Adrenal gland (tissue), 9 donors: ENCODE measurements at regions not wholly inside any gene's neighbourhood (a gene's known extent, or its start where the extent isn't known, plus 50 kb on each side); places are given as distances from the start of the nearest gene placed in this dataset.

ENCODE experiments used
- DNase-seq, 7 donors: peaks; one replicate each; pipeline ENCODE4 v3.0.0-alpha.2; 2019 to 2020
- H3K27ac ChIP-seq, 5 donors: fragments of 200-600 bp; sonication (generic) in 4 of 5; 1 replicate in 3 of 5; 2 replicates in 2 of 5; pipeline versions ENCODE4 v1.5.1 to v1.8.0; 2016 to 2020; ENCODE audit warnings: mild to moderate bottlenecking in 1 of 5
- H3K27me3 ChIP-seq: fragments of 200-600 bp; 2 replicates; pipeline ENCODE4 v1.8.0; 2021
- H3K36me3 ChIP-seq, 2 donors: fragments of 200-600 bp; replicated peaks in 1 of 2; 1 replicate in 1 of 2; 2 replicates in 1 of 2; pipeline versions ENCODE4 v1.5.1 to v1.8.0; 2018 to 2022
- H3K4me1 ChIP-seq, 2 donors: fragments of 200-600 bp; replicated peaks in 1 of 2; 1 replicate in 1 of 2; 2 replicates in 1 of 2; pipeline versions ENCODE4 v1.5.1 to v1.8.0; 2018 to 2021
- H3K4me3 ChIP-seq, 4 donors: fragments of 200-600 bp; sonication (generic) in 3 of 4; one replicate each; pipeline ENCODE4 v1.5.1; 2016 to 2018
- H3K9me3 ChIP-seq, 3 donors: fragments of 200-600 bp; sonication (generic) in 1 of 3; replicated peaks in 1 of 3; 1 replicate in 2 of 3; 2 replicates in 1 of 3; pipeline versions ENCODE4 v1.5.1 to v1.8.0; 2016 to 2021
- POLR2A ChIP-seq, 2 donors: fragments of 450-650 bp; IDR thresholded peaks; one replicate each; pipeline ENCODE4 v1.6.1; 2017; ENCODE audit warnings: antibody characterized with exemption in 2 of 2, mild to moderate bottlenecking in 2 of 2, moderate library complexity in 1 of 2
- WGBS, 4 donors: extraction: QIAGEN DNeasy Blood & Tissue Kit in 2 of 4; methylation state at CpG; one replicate each; pipeline versions ENCODE4 v1.1.5 to v1.1.7; 2013 to 2017; 5-methylcytosine and 5-hydroxymethylcytosine counted together
- intact Hi-C, 2 donors: fragments of 100-400 bp; cut with DNase I; formaldehyde crosslinking; loops; one replicate each; pipeline versions ENCODE4 v1.14.1 to v1.15.0; 2022 to 2023
- TF ChIP-seq, protein P1 (sequence below), 6 experiments: fragments of 450-650 bp in 4 of 6; fragments of 200-600 bp in 2 of 6; sonication (generic) in 1 of 6; IDR thresholded peaks; 1 replicate in 5 of 6; 2 replicates in 1 of 6; pipeline versions ENCODE4 v1.5.1 to v1.8.0; 2016 to 2021; ENCODE audit warnings: antibody characterized with exemption in 6 of 6, mild to moderate bottlenecking in 2 of 6, moderate library complexity in 1 of 6
- donor health status: healthy with polysubstance abuse.
- donor health status: Bipolar disorder and iron deficiency.
- donor health status: DM: yes; HTN: yes; CAD: no.
- donor health status: DM: no; HTN: no; CAD: no.
- donor health status: DM: no; HTN: no; CAD: no.

DNA sequence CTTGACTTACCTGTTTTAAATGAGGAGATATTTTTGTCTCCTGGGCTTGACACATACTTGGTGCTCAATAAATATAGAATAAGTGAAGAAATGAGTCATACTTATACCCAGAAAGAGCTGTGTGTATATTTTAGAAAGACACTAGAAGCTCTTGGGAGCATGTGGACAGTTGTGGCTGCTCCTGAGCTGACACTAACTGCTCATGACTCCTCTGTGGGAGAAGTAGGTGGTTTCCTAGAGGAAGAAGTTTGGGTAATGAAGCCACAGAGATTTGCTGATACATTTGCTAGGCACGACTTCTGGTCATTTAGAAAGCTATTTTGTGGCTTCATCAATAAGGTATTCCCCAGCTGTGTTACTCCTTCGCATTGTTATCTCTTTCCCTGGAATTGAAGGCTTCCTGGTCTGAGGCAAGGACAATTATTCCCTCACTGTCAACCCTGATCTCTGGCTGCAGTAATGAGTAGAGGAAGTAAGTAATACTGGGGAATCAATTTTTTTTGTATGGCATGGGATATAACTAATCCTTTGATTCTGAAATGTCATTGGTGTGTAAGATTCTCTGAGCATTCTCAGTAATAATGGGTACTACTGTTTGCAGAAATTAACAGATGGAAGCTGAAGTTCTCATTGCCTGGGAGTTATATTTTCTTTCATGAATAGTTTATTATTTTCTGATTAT is 79.6 kb upstream of the DCBLD2 start:
- Histone ChIP-seq H3K36me3 (no peaks in the 10 kb centered on the region), H3K27ac (no peak overlapping the region), H3K4me1 (no peaks in the 10 kb centered on the region), H3K9me3 (no peaks in the 10 kb centered on the region), H3K27me3 (no peaks in the 10 kb centered on the region), H3K4me3 (no peak overlapping the region)
- DNase-seq: no peak
- intact Hi-C loops: no loop called here
- WGBS, 4 donors: 27 to 40% (median 34%) methylated on average over 2 of the region's 2 CpGs
- TF ChIP-seq, protein P1, sequence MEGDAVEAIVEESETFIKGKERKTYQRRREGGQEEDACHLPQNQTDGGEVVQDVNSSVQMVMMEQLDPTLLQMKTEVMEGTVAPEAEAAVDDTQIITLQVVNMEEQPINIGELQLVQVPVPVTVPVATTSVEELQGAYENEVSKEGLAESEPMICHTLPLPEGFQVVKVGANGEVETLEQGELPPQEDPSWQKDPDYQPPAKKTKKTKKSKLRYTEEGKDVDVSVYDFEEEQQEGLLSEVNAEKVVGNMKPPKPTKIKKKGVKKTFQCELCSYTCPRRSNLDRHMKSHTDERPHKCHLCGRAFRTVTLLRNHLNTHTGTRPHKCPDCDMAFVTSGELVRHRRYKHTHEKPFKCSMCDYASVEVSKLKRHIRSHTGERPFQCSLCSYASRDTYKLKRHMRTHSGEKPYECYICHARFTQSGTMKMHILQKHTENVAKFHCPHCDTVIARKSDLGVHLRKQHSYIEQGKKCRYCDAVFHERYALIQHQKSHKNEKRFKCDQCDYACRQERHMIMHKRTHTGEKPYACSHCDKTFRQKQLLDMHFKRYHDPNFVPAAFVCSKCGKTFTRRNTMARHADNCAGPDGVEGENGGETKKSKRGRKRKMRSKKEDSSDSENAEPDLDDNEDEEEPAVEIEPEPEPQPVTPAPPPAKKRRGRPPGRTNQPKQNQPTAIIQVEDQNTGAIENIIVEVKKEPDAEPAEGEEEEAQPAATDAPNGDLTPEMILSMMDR (IDR thresholded peaks at IDR 0.05): no peak
- no peak for TF ChIP-seq POLR2A (IDR thresholded peaks at IDR 0.05)

DNA sequence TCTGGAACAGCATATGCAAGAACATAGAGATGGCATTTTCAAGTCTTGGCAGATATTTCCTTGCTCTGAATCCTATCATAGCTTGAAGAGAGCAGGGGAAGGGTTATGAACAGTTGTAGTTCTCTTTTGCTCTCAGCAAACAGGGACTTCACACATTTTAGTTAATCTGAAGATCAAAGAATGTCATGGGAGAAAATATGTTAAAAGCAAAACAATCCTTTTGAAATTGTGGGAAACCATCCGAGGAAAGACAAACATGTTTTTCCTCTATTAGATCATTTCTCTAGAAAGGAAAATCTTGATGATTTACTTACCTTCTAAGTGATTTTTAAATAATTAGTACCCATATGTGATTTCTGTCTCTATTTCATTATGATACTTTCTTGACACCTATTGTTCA is 77.8 kb upstream of the DCBLD2 start:
- H3K9me3 ChIP-seq: no peaks in the 10 kb centered on the region
- WGBS, 4 donors: 67 to 76% (median 68%) methylated on average over 1 of the region's 1 CpG
- intact Hi-C loops: no loop called here
- no peaks in the 10 kb centered on the region for H3K36me3 ChIP-seq
- DNase-seq: no peak
- no peak for TF ChIP-seq POLR2A (IDR thresholded peaks at IDR 0.05)
- TF ChIP-seq, protein P1 (IDR thresholded peaks at IDR 0.05): no peak
- no peak overlapping the region for H3K4me3 ChIP-seq
- no peaks in the 10 kb centered on the region for H3K4me1 ChIP-seq
- H3K27me3 ChIP-seq: no peaks in the 10 kb centered on the region
- H3K27ac ChIP-seq: no peak overlapping the region

DNA sequence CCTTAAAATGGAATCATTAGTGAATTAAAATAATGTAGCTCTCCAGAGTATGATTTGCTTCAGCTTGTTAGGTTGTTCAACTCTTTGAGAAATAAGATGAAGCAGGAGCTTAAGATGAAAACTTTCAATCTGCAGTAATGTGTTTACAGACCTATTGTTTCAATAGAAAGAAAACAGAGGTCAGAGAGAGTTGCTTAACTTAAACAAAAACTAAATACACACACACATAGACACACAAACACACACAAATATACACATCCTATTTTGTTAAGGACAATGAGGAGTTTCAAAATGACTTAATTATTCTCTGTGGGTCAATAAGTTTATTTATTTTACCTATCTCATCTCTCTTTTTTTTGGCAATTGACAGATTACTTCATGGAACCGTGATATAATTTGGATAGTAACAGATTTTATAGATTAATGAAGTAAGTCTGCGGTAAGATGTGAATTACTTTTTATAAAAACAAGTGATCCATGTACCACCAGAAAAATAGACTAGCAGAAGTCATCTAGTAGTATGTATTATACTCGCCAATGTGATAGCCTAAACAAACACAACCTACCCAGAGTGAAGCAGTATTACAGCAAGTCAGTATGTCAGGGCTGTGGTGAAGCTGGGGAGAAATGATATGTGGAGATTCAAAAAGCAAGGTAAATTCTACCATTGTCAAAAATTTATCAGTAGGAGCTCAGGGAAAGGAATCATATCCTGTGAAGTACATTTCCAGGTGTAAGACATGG is 76.7 kb upstream of the DCBLD2 start:
- Histone ChIP-seq H3K4me3 (no peak overlapping the region), H3K36me3 (no peaks in the 10 kb centered on the region), H3K27ac (no peak overlapping the region), H3K9me3 (no peaks in the 10 kb centered on the region), H3K4me1 (no peaks in the 10 kb centered on the region), H3K27me3 (no peaks in the 10 kb centered on the region)
- no peak for DNase-seq
- TF ChIP-seq POLR2A (IDR thresholded peaks at IDR 0.05): no peak
- TF ChIP-seq, protein P1 (IDR thresholded peaks at IDR 0.05): no peak
- WGBS, 4 donors: 70 to 86% (median 72%) methylated on average over 3 of the region's 3 CpGs
- intact Hi-C loops: no loop called here

GRCh38 chr3:98977520-98977919 is 76.0 kb upstream of the DCBLD2 start:
- no peaks in the 10 kb centered on the region for H3K4me1 ChIP-seq

More at GRCh38 chr3:98977520-98977919, 76.0 kb upstream of the DCBLD2 start:
- Histone ChIP-seq H3K27me3 (no peaks in the 10 kb centered on the region), H3K27ac (no peak overlapping the region), H3K9me3 (no peaks in the 10 kb centered on the region), H3K36me3 (no peaks in the 10 kb centered on the region), H3K4me3 (no peak overlapping the region)
- 61 to 78% (median 71%) methylated on average over 2 of the region's 2 CpGs for WGBS, 4 donors
- DNase-seq: peak in 1 of 7 donors; percentile 1
- TF ChIP-seq, protein P1 (IDR thresholded peaks at IDR 0.05): no peak
- no peak for TF ChIP-seq POLR2A (IDR thresholded peaks at IDR 0.05)
- intact Hi-C loops: no loop called here
